HG03066 (cell line): ENCODE measurements at regions not wholly inside any gene's neighbourhood (a gene's known extent, or its start where the extent isn't known, plus 50 kb on each side); places are given as distances from the start of the nearest gene placed in this dataset.

Experiments used
- ATAC-seq: cut with Tn5 transposase; IDR thresholded peaks from one replicate; pipeline ENCODE4 v1.9.1; 2021; ENCODE audit warnings: low read depth; ENCODE audit not compliant: unreplicated experiment

DNA sequence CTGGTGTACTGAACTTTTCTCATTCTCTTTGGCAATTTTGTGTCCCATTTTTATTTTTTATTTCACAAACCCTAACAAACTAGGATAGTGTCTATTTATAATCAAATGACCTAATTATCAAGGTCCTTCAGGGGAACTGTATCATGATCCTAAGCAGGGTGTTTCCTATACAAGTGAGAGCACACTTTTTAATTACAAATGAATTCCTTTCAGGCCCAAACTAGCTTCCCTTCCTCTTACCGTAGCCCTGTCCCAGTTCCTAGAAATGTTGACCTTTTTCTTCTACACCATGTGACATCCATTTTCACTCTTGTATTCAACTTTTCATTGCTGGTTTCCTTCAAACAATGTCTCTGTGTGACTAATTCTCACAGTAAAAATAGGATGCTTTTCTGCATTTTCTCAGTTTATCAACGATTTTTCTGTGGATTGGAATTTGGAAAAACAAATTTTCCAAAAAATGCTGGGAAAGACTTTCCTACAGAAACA is 411.4 kb downstream of the CCDC91 start:
- ATAC-seq: no peak

GRCh38 chr12:28602786-28603185 is 412.5 kb downstream of the CCDC91 start:
- no peak for ATAC-seq

DNA sequence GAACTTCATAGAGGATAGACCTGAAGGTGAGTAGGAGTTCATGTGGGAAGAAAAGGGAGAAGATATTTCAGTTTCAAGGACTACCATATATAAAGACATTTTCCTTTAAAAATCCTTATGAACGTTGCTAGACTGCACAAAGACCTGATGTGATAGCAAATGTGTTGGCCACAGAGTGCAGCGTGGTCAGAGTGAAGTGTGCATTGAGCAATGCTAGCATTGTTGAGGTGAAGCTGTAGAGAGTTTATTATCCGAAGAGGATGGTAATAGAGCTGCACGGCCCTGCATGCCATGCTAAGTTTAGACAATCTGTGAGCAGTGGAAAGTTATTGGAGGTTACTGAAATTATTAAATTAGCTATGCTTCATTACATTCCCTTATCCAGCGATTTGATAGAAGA is 413.0 kb downstream of the CCDC91 start:
- no peak for ATAC-seq

DNA sequence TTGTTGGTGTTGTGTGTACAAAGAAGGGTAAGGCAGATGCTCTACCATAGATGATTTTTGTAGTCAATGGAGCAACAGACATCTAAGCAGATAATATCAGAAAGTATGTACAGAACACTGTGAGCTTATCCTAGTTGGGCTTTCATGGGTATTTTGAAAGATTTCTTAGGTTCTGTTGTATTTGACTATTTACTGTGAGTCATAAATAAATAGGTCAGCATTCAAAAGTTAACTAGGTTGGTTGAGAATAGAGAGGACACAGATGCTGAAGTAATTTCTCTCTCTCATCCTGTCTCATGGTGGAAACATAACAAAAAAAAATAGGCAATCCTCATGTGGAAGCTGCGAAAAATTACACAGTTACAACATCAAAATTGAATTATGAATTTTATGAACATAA is 413.5 kb downstream of the CCDC91 start:
- no peak for ATAC-seq

DNA sequence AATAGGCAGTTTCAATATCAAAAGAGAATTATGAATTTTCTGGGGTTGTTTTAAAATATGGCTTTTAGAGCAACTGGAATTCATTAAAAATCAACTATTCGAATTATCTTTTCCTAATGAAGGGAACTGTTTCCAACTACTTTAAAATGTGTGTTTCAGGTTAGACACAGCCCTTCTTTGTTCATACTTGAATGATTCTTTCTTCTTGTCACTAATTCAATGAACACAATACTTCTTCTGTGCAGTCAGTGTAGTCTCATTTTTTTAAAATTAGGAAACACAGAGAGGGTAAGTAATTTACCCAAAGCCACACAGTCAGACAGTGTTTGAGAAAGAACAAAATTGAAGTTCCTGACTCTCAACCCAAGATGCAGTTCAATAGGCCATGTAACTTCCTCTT is 414.0 kb downstream of the CCDC91 start:
- no peak for ATAC-seq

DNA sequence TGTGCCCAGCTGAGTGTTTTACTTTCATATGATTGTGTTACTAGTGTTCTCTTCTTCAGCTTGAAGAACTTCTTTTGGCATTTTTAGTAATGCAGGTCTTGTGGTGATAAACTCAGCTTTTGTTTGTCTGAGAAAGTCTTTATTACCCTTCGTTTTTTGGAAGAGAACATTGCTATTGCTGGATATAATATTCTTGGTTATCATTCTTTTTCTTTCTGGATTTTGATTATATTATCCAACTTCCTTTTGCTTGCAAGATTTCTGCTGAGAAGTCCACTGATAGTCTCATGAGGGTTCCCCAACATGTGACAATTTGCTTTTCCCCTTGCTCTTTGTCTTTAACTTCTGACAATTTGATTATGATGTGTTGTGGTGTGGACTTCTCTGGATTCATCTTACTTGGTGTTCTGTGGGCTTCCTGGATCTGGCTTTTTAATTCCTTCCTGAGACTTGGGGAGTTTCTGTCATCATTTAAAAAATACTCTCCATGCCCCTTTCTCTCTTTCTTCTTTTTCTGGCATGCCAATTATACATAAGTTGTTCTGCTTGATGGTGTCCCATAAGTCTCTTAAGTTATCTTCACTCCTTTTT is 416.8 kb downstream of the CCDC91 start:
- no peak for ATAC-seq

DNA sequence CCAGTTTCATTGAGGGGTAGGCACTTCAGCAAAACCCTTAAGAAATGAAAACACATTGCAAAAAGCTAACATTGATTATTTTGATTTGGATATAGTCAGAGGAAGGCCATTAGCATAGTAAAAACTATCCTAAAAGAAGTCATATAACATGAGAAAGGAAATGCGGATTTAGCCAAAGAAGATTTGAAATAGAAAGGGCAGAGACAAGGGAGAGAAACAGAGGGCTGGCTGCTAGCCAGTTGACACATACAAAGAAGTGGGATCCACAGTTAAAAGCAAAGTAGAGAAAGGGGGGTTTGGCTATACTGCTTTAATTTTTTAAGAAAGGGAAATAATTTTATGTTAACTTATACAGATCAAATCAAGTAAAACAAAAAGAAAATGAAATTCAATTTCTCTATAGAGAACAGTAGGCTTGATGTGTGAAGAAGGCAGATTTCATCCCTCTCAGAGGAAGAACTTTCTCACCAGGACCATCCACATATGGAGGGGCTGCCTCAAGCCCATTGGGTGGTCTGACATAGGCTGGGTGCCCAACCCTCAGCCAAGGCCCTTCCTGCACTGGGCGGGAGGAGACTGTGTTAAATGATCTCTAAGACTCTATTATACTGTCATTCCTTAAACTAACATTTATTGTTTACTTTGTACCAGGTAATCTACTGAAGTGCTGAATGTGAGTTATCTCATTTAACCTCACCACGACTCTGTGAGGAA is 420.3 kb downstream of the CCDC91 start:
- no peak for ATAC-seq

DNA sequence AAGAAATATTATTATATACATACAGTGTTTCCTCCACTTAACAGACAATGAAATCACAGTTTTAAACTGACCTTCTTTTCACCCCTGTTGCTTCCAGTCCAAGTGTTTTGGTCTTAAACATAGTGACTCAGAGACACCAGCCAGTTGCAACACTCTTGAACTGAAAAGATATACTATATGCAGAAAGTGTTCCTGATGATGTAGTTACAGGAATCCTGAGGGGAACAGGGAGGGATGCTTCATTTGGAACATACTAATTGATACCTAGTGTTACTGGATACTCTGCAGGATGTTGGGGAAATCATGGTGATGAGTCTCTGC is 420.8 kb downstream of the CCDC91 start:
- ATAC-seq: no peak

DNA sequence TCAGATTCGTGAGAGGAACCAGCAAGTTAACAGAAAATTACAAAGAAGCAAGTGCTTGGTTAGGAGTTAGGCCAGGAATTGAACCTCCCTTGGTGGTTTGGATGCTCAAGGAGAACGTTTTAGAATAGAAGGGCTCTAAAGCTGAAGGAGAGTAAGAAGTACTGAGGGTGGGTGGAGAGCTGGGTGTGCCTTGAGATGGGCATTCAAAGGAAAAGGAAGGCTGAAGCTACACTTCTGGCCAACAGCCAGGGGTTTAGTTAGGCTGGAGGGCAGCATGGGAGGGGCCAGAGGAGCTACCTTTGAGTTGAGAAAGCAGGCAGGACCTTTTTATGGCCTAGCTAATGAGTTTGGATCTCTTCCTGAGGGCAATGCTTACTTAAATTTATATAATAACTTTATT is 421.2 kb downstream of the CCDC91 start:
- no peak for ATAC-seq

DNA sequence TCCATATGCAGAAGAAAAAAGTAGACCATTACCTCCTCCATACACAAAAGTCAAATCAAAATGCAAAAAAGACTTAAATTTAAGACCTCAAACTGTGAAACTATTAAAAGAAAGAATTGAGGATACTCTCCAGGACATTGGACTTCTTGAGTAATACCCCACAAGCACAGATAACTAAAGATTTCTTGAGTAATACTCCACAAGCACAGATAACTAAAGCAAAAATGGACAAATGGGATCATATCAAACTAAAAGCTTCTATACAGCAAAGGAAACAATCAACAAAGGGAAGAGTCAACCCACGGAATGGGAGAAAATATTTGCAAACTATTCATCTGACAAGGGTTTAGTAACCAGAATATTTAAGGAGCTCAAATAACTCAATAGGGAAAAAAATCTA is 427.9 kb downstream of the CCDC91 start:
- no peak for ATAC-seq

GRCh38 chr12:28618772-28619171 is 428.5 kb downstream of the CCDC91 start:
- ATAC-seq: no peak

DNA sequence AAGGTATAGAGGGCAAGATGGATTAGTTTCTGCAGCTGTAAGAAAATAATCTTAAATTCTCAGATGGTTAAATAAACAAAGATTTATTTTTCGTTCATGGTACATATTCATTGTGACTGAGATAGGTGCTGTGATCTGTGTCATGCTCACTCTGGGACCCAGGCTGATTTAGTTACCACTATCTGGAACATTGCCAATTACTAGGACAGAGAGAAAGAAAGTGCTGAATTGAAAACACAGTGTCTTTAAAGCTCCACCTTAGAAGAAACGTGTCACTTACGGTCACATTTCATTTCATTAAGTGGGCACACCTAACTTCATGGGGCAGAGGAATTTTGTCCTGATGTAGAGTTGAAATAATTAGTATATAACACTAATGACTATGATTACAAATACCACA is 430.0 kb downstream of the CCDC91 start:
- no peak for ATAC-seq

DNA sequence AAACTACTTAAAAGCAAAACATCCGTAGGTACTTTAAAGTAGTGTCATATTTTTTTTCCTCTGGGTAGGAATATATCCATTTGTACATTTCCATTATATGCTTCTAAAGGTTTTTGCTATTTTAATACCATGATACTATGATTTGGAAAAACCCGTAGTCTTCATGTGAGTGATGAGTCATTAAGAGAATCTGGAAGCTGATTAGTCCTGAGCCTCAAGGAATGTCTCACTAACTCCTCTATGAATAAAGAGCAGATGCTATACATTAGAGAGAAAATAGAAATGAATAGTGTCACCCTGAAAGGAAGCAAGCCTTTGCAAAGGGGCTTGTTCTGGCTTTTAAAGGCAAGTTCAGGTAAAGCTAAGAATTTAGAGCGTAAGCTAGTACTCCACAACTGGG is 432.1 kb downstream of the CCDC91 start:
- no peak for ATAC-seq

GRCh38 chr12:28626504-28626903 is 436.2 kb downstream of the CCDC91 start:
- no peak for ATAC-seq

DNA sequence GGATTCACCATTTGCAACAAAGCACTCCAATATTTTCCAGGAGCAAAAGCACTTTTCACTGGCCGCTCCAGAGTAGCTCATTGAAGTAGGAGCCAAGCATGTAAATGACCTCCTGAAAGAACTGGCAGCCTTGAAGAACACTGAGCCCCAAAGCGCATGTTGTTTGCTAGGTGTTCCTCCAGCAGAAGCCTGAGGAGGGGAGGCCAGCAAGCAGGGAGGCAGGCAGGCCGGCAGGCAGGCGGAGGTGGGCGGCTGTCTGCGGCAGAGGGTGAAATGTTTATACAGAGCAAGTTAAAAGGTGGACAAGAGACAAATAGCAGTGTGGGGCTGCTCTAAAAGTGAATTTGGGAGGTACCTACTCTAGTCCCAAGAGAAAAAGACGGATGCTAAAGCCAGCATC is 439.4 kb downstream of the CCDC91 start:
- ATAC-seq: no peak

DNA sequence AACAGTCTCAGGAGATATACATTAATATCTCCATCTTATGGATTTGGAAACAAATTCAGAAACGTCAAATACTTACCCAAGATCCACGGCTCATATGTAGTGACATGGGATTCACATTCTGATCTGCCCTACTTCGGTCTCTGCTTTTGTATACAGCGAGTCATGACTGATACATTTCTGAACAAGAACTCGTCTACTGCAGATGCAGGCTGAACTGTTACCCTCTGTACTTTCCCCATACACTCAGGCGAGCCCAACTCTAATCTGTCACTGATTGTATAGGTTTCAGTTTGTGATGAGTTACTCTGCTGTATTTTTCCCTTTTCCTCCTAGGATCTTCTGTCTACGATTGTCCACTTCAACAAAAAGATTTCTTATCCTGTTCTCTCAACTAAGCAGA is 441.6 kb downstream of the CCDC91 start:
- ATAC-seq: no peak

DNA sequence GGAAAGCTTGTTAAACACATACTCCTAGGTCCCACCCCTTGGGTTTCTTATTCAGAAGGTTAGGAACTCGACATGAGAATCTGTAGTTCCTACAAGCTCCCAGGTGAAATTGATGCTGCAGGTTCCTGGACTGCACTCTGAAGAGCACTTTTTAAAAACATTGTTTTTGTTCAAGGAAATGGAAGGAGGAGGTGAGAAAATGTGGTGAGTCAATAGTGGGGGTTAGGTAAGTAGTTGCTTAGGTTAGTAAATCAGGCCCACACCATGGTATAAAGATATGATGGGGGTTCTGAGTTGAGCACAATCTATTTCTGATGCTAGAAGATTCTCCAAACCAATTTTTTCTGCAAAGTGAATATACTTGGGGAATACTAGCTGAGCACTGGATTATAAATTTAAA is 450.3 kb downstream of the CCDC91 start:
- ATAC-seq: no peak

DNA sequence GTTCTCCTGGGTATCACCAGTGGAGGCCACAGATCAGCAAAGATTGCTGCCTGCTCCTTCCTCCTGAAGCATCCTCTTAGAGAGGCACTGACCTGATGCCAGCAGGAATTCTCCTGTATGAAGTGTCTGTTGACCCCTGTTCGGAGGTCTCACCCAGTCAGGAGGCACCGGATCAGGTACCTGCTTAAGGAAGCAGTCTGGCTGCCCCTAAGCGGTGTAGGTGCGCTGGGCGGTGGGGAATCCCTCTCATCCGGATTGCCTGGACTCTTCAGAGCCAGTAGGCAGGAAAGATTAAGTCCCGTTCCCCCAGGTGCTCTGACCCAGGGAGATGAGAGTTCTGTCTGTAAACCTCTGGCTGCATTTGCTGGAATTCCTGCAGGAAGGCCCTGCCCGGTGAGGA is 455.2 kb downstream of the CCDC91 start:
- no peak for ATAC-seq

GRCh38 chr12:28645891-28646290 is 455.6 kb downstream of the CCDC91 start:
- no peak for ATAC-seq

DNA sequence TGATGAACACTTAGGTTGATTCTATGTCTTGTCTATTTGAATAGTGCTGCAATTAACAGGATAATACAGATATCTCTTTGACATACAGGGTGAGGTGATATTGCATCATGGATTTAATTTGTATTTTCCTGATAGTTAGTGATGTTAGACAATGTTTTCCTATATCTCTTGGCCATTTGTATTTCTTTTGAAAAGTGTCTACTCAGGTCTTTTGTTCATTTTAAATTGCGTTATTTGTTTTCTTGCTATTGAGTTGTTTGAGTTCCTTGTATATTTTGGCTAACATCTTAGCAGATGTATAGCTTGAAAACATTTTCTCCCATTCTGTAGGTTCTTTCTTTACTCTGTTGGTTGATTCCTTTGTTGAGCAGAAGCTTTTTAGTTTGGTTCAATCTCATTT is 460.6 kb downstream of the CCDC91 start:
- ATAC-seq: no peak

GRCh38 chr12:28652239-28652638 is 462.0 kb downstream of the CCDC91 start:
- no peak for ATAC-seq

- no peak for ATAC-seq
Measured at GRCh38 chr12:28681980-28682379, 467.1 kb upstream of the FAR2 start.

GRCh38 chr12:28683366-28683765 is 465.7 kb upstream of the FAR2 start:
- ATAC-seq: no peak
